Stromal cell of bone marrow (primary cell): ENCODE measurements at regions not wholly inside any gene's neighbourhood (a gene's known extent, or its start where the extent isn't known, plus 50 kb on each side); places are given as distances from the start of the nearest gene placed in this dataset.
"Not testable (repeated sequence)": the region's sequence is repeated elsewhere in the genome, so short reads cannot be mapped to it uniquely, and the experiment has no call there.

Experiments
- DNase-seq: peaks from one replicate; pipeline ENCODE4 v3.0.0-alpha.2; 2012; ENCODE audit warnings: low read depth

- no peak for DNase-seq
These were observed 165.5 kb downstream of the DKK1 start for GRCh38 chr10:52479567-52479966.

- DNase-seq = no peak
These were observed 168.0 kb downstream of the DKK1 start for GRCh38 chr10:52481986-52482555.

- DNase-seq = no peak
These were observed 169.5 kb downstream of the DKK1 start for GRCh38 chr10:52483587-52483986.

GRCh38 chr10:52484206-52485065 lies 170.4 kb downstream of the DKK1 start:
- no peak for DNase-seq

GRCh38 chr10:52485462-52485861 lies 171.4 kb downstream of the DKK1 start:
- DNase-seq = no peak

- DNase-seq = peak; percentile 81
These were observed 172.9 kb downstream of the DKK1 start for GRCh38 chr10:52486840-52487611.

GRCh38 chr10:52488606-52489485 lies 174.8 kb downstream of the DKK1 start:
- DNase-seq = peak; percentile 51

GRCh38 chr10:52491246-52491995 lies 177.3 kb downstream of the DKK1 start:
- no peak for DNase-seq

- DNase-seq = no peak
These were observed 185.2 kb downstream of the DKK1 start for GRCh38 chr10:52499281-52499680.

GRCh38 chr10:52500476-52500875 lies 186.4 kb downstream of the DKK1 start:
- DNase-seq = no peak

- no peak for DNase-seq
These were observed 188.2 kb downstream of the DKK1 start for GRCh38 chr10:52502237-52502636.

- not testable (repeated sequence) for DNase-seq
These were observed 191.3 kb downstream of the DKK1 start for GRCh38 chr10:52505341-52505740.

GRCh38 chr10:52514481-52514880 lies 200.4 kb downstream of the DKK1 start:
- no peak for DNase-seq

- no peak for DNase-seq
These were observed 202.9 kb downstream of the DKK1 start for GRCh38 chr10:52517012-52517411.

- no peak for DNase-seq
These were observed 209.6 kb downstream of the DKK1 start for GRCh38 chr10:52523696-52524095.

- peak; percentile 32 for DNase-seq
These were observed 211.7 kb downstream of the DKK1 start for GRCh38 chr10:52525761-52526160.

GRCh38 chr10:52526251-52526823 lies 212.3 kb downstream of the DKK1 start:
- no peak for DNase-seq

GRCh38 chr10:52532650-52533290 lies 218.7 kb downstream of the DKK1 start:
- no peak for DNase-seq

- DNase-seq = no peak
These were observed 219.9 kb downstream of the DKK1 start for GRCh38 chr10:52533986-52534385.

GRCh38 chr10:52539463-52539862 lies 225.4 kb downstream of the DKK1 start:
- DNase-seq = no peak
